Upper lobe of left lung (tissue), 4 donors: ENCODE measurements at regions not wholly inside any gene's neighbourhood (a gene's known extent, or its start where the extent isn't known, plus 50 kb on each side); places are given as distances from the start of the nearest gene placed in this dataset.

Experiments used
- CTCF ChIP-seq, 6 experiments: fragments of 450-650 bp in 4 of 6; fragments of 200-600 bp in 2 of 6; sonication (generic) in 2 of 6; IDR thresholded peaks; one replicate each; pipeline ENCODE4 v1.5.1; 2016 to 2019; ENCODE audit warnings: antibody characterized with exemption in 6 of 6
- EP300 ChIP-seq, 4 donors: sonication (generic); formaldehyde crosslinking; IDR thresholded peaks; one replicate each; pipeline ENCODE4 v1.5.1; 2017; ENCODE audit warnings: antibody characterized with exemption in 4 of 4, control low read depth in 2 of 4
- POLR2A ChIP-seq, 4 donors: fragments of 450-650 bp; IDR thresholded peaks; one replicate each; pipeline ENCODE4 v1.5.1; 2016 to 2017; ENCODE audit warnings: antibody characterized with exemption in 4 of 4, mild to moderate bottlenecking in 2 of 4
- POLR2AphosphoS5 ChIP-seq, 2 donors: sonication (generic); formaldehyde crosslinking; IDR thresholded peaks; one replicate each; pipeline ENCODE4 v1.5.1; 2017; ENCODE audit warnings: antibody characterized with exemption in 2 of 2

GRCh38 chr11:133782116-133782725, 63.1 kb downstream of the SPATA19 start:
- TF ChIP-seq CTCF (IDR thresholded peaks at IDR 0.05) (no peak), POLR2AphosphoS5 (IDR thresholded peaks at IDR 0.05) (no peak), EP300 (IDR thresholded peaks at IDR 0.05) (no peak), POLR2A (IDR thresholded peaks at IDR 0.05) (no peak)
